Endothelial cell of umbilical vein (primary cell): ENCODE measurements at regions not wholly inside any gene's neighbourhood (a gene's known extent, or its start where the extent isn't known, plus 50 kb on each side); places are given as distances from the start of the nearest gene placed in this dataset.

Source experiments
- BruUV-seq: library from RNA; stranded (reverse); fragments of 400-500 nt; replicated peaks from 2 replicates; lab custom pipeline; 2021; lab: Mats Ljungman, UMichigan
- CTCF ChIA-PET: fragments of 300-600, 350-600 bp; sonication (Branson Sonifier 250); formaldehyde crosslinking; loops from one replicate; lab custom pipeline; 2021; ENCODE audit warnings: antibody characterized with exemption, inconsistent platforms; lab: Charles Lee
- POLR2A ChIA-PET: fragments of 300-600, 350-600 bp; sonication (Branson Sonifier 250); formaldehyde crosslinking; loops from one replicate; lab custom pipeline; 2021; ENCODE audit warnings: antibody characterized with exemption, inconsistent platforms; lab: Charles Lee
- DNase-seq: peaks from one replicate; pipeline ENCODE4 v3.0.0-alpha.2; 2011; ENCODE audit warnings: low read depth, low spot score
- FAIRE-seq: peaks from 2 replicates; lab custom pipeline; 2011; peaks lifted over from hg19 to GRCh38; lab: Jason Lieb, UNC
- H2AFZ ChIP-seq: 2 replicates; pipeline ENCODE4 v1.6.0; 2012; ENCODE audit warnings: low read depth, low read length, control low read depth, inconsistent platforms
- H3K27ac ChIP-seq: 2 replicates; pipeline ENCODE4 v1.5.1; 2011; ENCODE audit warnings: low read depth, mild to moderate bottlenecking, control low read depth, low read length, moderate library complexity; ENCODE audit not compliant: insufficient read depth
- H3K27me3 ChIP-seq, 2 experiments: 2 replicates each; pipeline versions ENCODE4 v1.6.0 to v1.6.1; 2011; ENCODE audit warnings: low read length in 2 of 2, mixed read lengths in 1 of 2; ENCODE audit not compliant: control insufficient read depth in 2 of 2, insufficient read depth in 2 of 2
- H3K36me3 ChIP-seq, 2 experiments: 2 replicates in 1 of 2; 3 replicates in 1 of 2; pipeline ENCODE4 v1.5.1; 2011; ENCODE audit warnings: low read length in 2 of 2, mild to moderate bottlenecking in 1 of 2, moderate library complexity in 1 of 2; ENCODE audit not compliant: control insufficient read depth in 2 of 2, insufficient read depth in 2 of 2; ENCODE audit errors: extremely low read depth in 1 of 2
- H3K4me1 ChIP-seq: 3 replicates; pipeline ENCODE4 v1.5.1; 2011; ENCODE audit warnings: mild to moderate bottlenecking, low read length; ENCODE audit not compliant: control insufficient read depth, insufficient read depth; ENCODE audit errors: extremely low read depth
- H3K4me2 ChIP-seq: 2 replicates; pipeline ENCODE4 v1.6.1; 2011; ENCODE audit warnings: low read length, control low read depth, mixed read lengths; ENCODE audit not compliant: insufficient read depth
- H3K4me3 ChIP-seq, 3 experiments: fragments of 200-600 bp in 1 of 3; sonication (generic), shearing (Covaris generic) in 1 of 3; replicated peaks in 1 of 3; 2 replicates each; pipeline ENCODE4 v1.5.1; 2011 to 2016; ENCODE audit warnings: control low read depth in 3 of 3, low read length in 3 of 3, mild to moderate bottlenecking in 2 of 3, inconsistent platforms in 1 of 3, low read depth in 1 of 3, moderate library complexity in 1 of 3; ENCODE audit not compliant: insufficient read depth in 1 of 3
- H3K79me2 ChIP-seq: 2 replicates; pipeline ENCODE4 v1.6.0; 2012; ENCODE audit warnings: low read length, inconsistent platforms; ENCODE audit not compliant: control insufficient read depth, insufficient read depth
- H3K9ac ChIP-seq: replicated peaks from 2 replicates; pipeline ENCODE3; 2011; ENCODE audit warnings: low read length, control low read depth; ENCODE audit not compliant: insufficient read depth; ENCODE audit errors: extremely low read depth
- H3K9me1 ChIP-seq: replicated peaks from 3 replicates; pipeline ENCODE4 v1.6.0; 2011; ENCODE audit warnings: mild to moderate bottlenecking, low read length; ENCODE audit not compliant: control insufficient read depth, insufficient read depth; ENCODE audit errors: extremely low read depth
- H3K9me3 ChIP-seq: replicated peaks from 2 replicates; pipeline ENCODE4 v1.5.1; 2012; ENCODE audit warnings: low read length, inconsistent platforms; ENCODE audit not compliant: control insufficient read depth, insufficient read depth
- H4K20me1 ChIP-seq: replicated peaks from 2 replicates; pipeline ENCODE3; 2011; ENCODE audit warnings: mild to moderate bottlenecking, low read length; ENCODE audit not compliant: control insufficient read depth, insufficient read depth; ENCODE audit errors: extremely low read depth
- EZH2 ChIP-seq: IDR thresholded peaks from 2 replicates; pipeline ENCODE4 v1.6.1; 2012; ENCODE audit warnings: borderline replicate concordance, low read depth, mild to moderate bottlenecking, moderate library complexity, low read length, inconsistent platforms; ENCODE audit not compliant: severe bottlenecking
- FOS ChIP-seq: IDR thresholded peaks from 2 replicates; pipeline ENCODE4 v1.6.1; 2011; ENCODE audit warnings: mild to moderate bottlenecking, low read length, moderate library complexity, borderline replicate concordance; ENCODE audit not compliant: insufficient read depth
- GATA2 ChIP-seq: IDR thresholded peaks from 2 replicates; pipeline ENCODE4 v1.7.0; 2011; ENCODE audit warnings: low read depth, mild to moderate bottlenecking, moderate library complexity, mixed read lengths, low read length; ENCODE audit not compliant: insufficient read length, insufficient read depth
- JUN ChIP-seq: IDR thresholded peaks from 2 replicates; pipeline ENCODE4 v1.6.1; 2011; ENCODE audit warnings: borderline replicate concordance, low read depth; ENCODE audit not compliant: insufficient read length, insufficient read depth
- MYC ChIP-seq: IDR thresholded peaks from one replicate; pipeline ENCODE4 v1.6.1; 2011; ENCODE audit warnings: mild to moderate bottlenecking, low read depth, low read length
- POLR2A ChIP-seq: IDR thresholded peaks from 2 replicates; pipeline ENCODE4 v1.6.1; 2012; ENCODE audit warnings: low read depth, mild to moderate bottlenecking, control low read depth, low read length
- POLR2AphosphoS5 ChIP-seq: IDR thresholded peaks from 2 replicates; pipeline ENCODE4 v1.6.1; 2012; ENCODE audit warnings: low read depth, mild to moderate bottlenecking, control low read depth, low read length, moderate library complexity; ENCODE audit not compliant: insufficient read depth
- dilution Hi-C: fragments of 300-500 bp; cut with MboI; formaldehyde crosslinking; loops from one replicate; pipeline ENCODE4 v1.15.0; 2019; ENCODE audit warnings: low sequenced_read_pairs; ENCODE audit not compliant: extremely low pct_ligation_motif_present
- intact Hi-C: fragments of 100-400 bp; cut with micrococcal nuclease; formaldehyde crosslinking; loops from one replicate; pipeline ENCODE4 v1.10.0; 2022
- TF ChIP-seq, protein P1 (sequence below): IDR thresholded peaks from 2 replicates; pipeline ENCODE4 v1.6.1; 2011; ENCODE audit not compliant: insufficient read depth, insufficient read length
- TF ChIP-seq, protein P2 (sequence below), 2 donors: IDR thresholded peaks; 1 replicate in 1 of 2; 2 replicates in 1 of 2; pipeline ENCODE4 v1.5.1; 2011; ENCODE audit warnings: low read length in 2 of 2, mild to moderate bottlenecking in 2 of 2, moderate library complexity in 2 of 2, control low read depth in 1 of 2, inconsistent platforms in 1 of 2, low read depth in 1 of 2; ENCODE audit not compliant: insufficient read depth in 1 of 2; ENCODE audit errors: extremely low read depth in 1 of 2

- Histone ChIP-seq H3K4me1 (no peaks in the 10 kb centered on the region), H3K36me3 (no peaks in the 10 kb centered on the region), H2AFZ (no peak overlapping the region), H3K9ac (no peak overlapping the region), H3K4me2 (no peak overlapping the region), H3K4me3 (no peak overlapping the region), H3K27me3 (no peaks in the 10 kb centered on the region), H3K79me2 (no peaks in the 10 kb centered on the region), H3K9me3 (no peaks in the 10 kb centered on the region), H3K27ac (no peak overlapping the region), H4K20me1 (no peaks in the 10 kb centered on the region), H3K9me1 (no peaks in the 10 kb centered on the region)
- DNase-seq (no peak), FAIRE-seq (no peak)
- BruUV-seq: no TSS peak
- ChIA-PET CTCF (no interaction called here), POLR2A (no interaction called here)
- intact Hi-C loops: no loop called here
- TF ChIP-seq, protein P1, sequence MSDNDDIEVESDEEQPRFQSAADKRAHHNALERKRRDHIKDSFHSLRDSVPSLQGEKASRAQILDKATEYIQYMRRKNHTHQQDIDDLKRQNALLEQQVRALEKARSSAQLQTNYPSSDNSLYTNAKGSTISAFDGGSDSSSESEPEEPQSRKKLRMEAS: no peak
- no peak for TF ChIP-seq MYC
- no peak for TF ChIP-seq GATA2
- TF ChIP-seq JUN: no peak
- no peak for TF ChIP-seq POLR2AphosphoS5
- no peak for TF ChIP-seq FOS
- TF ChIP-seq, protein P2, sequence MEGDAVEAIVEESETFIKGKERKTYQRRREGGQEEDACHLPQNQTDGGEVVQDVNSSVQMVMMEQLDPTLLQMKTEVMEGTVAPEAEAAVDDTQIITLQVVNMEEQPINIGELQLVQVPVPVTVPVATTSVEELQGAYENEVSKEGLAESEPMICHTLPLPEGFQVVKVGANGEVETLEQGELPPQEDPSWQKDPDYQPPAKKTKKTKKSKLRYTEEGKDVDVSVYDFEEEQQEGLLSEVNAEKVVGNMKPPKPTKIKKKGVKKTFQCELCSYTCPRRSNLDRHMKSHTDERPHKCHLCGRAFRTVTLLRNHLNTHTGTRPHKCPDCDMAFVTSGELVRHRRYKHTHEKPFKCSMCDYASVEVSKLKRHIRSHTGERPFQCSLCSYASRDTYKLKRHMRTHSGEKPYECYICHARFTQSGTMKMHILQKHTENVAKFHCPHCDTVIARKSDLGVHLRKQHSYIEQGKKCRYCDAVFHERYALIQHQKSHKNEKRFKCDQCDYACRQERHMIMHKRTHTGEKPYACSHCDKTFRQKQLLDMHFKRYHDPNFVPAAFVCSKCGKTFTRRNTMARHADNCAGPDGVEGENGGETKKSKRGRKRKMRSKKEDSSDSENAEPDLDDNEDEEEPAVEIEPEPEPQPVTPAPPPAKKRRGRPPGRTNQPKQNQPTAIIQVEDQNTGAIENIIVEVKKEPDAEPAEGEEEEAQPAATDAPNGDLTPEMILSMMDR (IDR thresholded peaks at IDR 0.05; ENCODE audit: extremely low read depth in 1 of 2, insufficient read depth in 1 of 2, low read depth in 1 of 2, low read length in 2 of 2): no peak
- no peak for TF ChIP-seq EZH2
- TF ChIP-seq POLR2A: no peak
- dilution Hi-C loops: no loop called here
Measured at GRCh38 chr1:83802023-83802422, 196.9 kb downstream of the TTLL7 start.
